HG02981 (cell line): ENCODE measurements at regions not wholly inside any gene's neighbourhood (a gene's known extent, or its start where the extent isn't known, plus 50 kb on each side); places are given as distances from the start of the nearest gene placed in this dataset.
A peak's percentile ranks its signal among the peaks of the same experiment; 100 is the strongest.

ENCODE experiments used
- ATAC-seq: cut with Tn5 transposase; IDR thresholded peaks from one replicate; pipeline ENCODE4 v1.9.1; 2021; ENCODE audit warnings: mild to moderate bottlenecking, moderate library complexity; ENCODE audit not compliant: unreplicated experiment

- no peak for ATAC-seq
These were observed 92.9 kb upstream of the SOD1 start for GRCh38 chr21:31566611-31567010.

GRCh38 chr21:31566064-31566463 is 93.4 kb upstream of the SOD1 start:
- no peak for ATAC-seq

GRCh38 chr21:31564439-31564838 is 95.1 kb upstream of the SOD1 start:
- no peak for ATAC-seq

GRCh38 chr21:31560479-31560878 is 99.0 kb upstream of the SOD1 start:
- ATAC-seq: no peak

GRCh38 chr21:31559368-31560119 is 99.9 kb upstream of the SOD1 start:
- peak; percentile 77 for ATAC-seq

- peak; percentile 87 for ATAC-seq
These were observed 100.5 kb upstream of the SOD1 start for GRCh38 chr21:31558962-31559367.

- no peak for ATAC-seq
These were observed 101.1 kb upstream of the SOD1 start for GRCh38 chr21:31558189-31558961.

- ATAC-seq: no peak
These were observed 101.9 kb upstream of the SOD1 start for GRCh38 chr21:31557421-31558188.

GRCh38 chr21:31556662-31557061 is 102.8 kb upstream of the SOD1 start:
- no peak for ATAC-seq

GRCh38 chr21:31555741-31556191 is 103.7 kb upstream of the SOD1 start:
- no peak for ATAC-seq

GRCh38 chr21:31554511-31555022 is 104.9 kb upstream of the SOD1 start:
- ATAC-seq: peak; percentile 28

- ATAC-seq: no peak
These were observed 105.6 kb upstream of the SOD1 start for GRCh38 chr21:31553926-31554325.

GRCh38 chr21:31553461-31553860 is 106.0 kb upstream of the SOD1 start:
- ATAC-seq: no peak

GRCh38 chr21:31552826-31553225 is 106.7 kb upstream of the SOD1 start:
- no peak for ATAC-seq

GRCh38 chr21:31550070-31550469 is 109.4 kb upstream of the SOD1 start:
- no peak for ATAC-seq

GRCh38 chr21:31548688-31549087 is 110.8 kb upstream of the SOD1 start:
- no peak for ATAC-seq

GRCh38 chr21:31546443-31547170 is 112.9 kb upstream of the SOD1 start:
- ATAC-seq: no peak

- no peak for ATAC-seq
These were observed 114.5 kb upstream of the SOD1 start for GRCh38 chr21:31545036-31545435.

- no peak for ATAC-seq
These were observed 116.3 kb upstream of the SOD1 start for GRCh38 chr21:31543191-31543590.

GRCh38 chr21:31538816-31539215 is 120.7 kb upstream of the SOD1 start:
- ATAC-seq: no peak
